ENCODE measurements at regions not wholly inside any gene's neighbourhood (a gene's known extent, or its start where the extent isn't known, plus 50 kb on each side); places are given as distances from the start of the nearest gene placed in this dataset.

DNA sequence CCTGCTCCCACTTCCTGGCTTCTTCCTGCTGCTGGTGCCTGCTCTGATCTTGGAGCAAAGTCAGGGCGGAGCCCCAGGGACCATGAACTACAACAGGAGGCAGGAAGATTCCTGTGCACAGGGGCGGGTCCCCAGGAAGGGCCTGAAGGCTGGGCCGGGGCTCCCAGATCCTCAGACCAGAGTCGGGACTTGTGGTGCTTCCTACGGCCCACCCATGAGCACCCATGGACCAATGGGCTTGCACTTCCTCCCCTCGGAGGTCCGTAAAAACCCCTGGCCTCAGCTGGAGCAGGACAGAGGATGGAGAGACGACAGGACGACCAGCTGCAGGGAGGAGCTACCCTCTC is 1287.1 kb downstream of the TMEM121 start:
- TF ChIP-seq CTCF (IDR thresholded peaks at IDR 0.05; ENCODE audit: control extremely low read depth in 1 of 3, insufficient read depth in 1 of 3, low read depth in 1 of 3, low read length in 3 of 3): no peak
- TF ChIP-seq HDAC6 (IDR thresholded peaks at IDR 0.05; ENCODE audit: low read depth, low read length): no peak
- TF ChIP-seq CEBPB (IDR thresholded peaks at IDR 0.05; ENCODE audit: low read depth, low read length): no peak
- no peak for TF ChIP-seq JUN (IDR thresholded peaks at IDR 0.05; ENCODE audit: low read depth, low read length)
- TF ChIP-seq TAF1 (IDR thresholded peaks at IDR 0.05; ENCODE audit: low read depth, low read length): no peak
- no peak for TF ChIP-seq POLR2A (IDR thresholded peaks at IDR 0.05; ENCODE audit: control extremely low read depth in 1 of 2, low read depth in 2 of 2, low read length in 2 of 2)
- TF ChIP-seq ATF2 (IDR thresholded peaks at IDR 0.05; ENCODE audit: low read length): no peak
- no peak for TF ChIP-seq CHD2 (IDR thresholded peaks at IDR 0.05; ENCODE audit: low read length)
- no peak for TF ChIP-seq JUND (IDR thresholded peaks at IDR 0.05; ENCODE audit: low read length)
- no peak for TF ChIP-seq SIRT6 (IDR thresholded peaks at IDR 0.05; ENCODE audit: low read length)

Measured in H1 (cell line).